ENCODE measurements at regions not wholly inside any gene's neighbourhood (a gene's known extent, or its start where the extent isn't known, plus 50 kb on each side); places are given as distances from the start of the nearest gene placed in this dataset.

GRCh38 chr22:26979294-26979693 lies 321.9 kb downstream of the MIAT start:
- TF ChIP-seq CTCF (IDR thresholded peaks at IDR 0.05 in 4 of 5, conservative IDR thresholded peaks at IDR 0.05 in 1 of 5) (no peak), POLR2A (IDR thresholded peaks at IDR 0.05) (no peak)

Measured in gastrocnemius medialis (tissue), 4 donors.